Activated CD4-positive, alpha-beta T cell treated with anti-CD3 and anti-CD28 coated beads for 48 hours (primary cell): ENCODE measurements at regions not wholly inside any gene's neighbourhood (a gene's known extent, or its start where the extent isn't known, plus 50 kb on each side); places are given as distances from the start of the nearest gene placed in this dataset.
"Not testable (repeated sequence)": the region's sequence is repeated elsewhere in the genome, so short reads cannot be mapped to it uniquely, and the experiment has no call there.

Experiments used
- DNase-seq: peaks from one replicate; pipeline ENCODE4 v3.0.0-alpha.2; 2020

DNA sequence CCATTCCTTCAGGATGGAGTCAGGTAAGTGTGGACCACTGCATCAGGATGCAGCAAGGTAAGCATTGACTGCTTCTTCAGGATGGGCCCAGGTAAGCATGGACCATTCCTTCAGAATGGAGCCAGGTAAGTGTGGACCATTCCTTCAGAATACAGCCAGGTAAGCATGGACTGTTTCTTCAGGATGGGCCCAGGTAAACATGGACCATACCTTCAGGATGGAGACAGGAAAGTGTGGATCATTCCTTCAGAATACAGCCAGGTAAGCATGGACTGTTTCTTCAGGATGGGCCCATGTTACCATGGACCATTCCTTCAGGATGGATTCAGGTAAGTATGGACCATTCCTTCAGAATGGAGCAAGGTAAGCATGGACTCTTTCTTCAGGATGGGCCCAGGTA, 89.4 kb upstream of the SPACA7 start:
- DNase-seq, result not testable (repeated sequence)

DNA sequence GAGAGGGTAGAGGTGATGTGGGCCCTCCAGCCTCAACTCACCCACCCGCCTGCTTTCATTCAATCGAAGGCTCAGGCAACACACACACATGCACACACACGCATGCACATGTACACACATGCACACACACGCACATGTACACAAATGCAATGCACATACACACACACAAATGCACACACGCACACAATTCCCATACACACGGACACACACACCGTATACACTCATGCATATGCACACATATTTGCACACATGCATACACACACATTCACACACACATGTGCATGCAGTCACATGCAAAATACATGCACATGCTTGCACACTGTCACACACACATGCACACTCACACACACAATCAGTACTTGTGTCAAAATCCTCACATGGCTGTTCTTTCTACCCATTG, 55.9 kb upstream of the SPACA7 start:
- DNase-seq, result no peak

DNA sequence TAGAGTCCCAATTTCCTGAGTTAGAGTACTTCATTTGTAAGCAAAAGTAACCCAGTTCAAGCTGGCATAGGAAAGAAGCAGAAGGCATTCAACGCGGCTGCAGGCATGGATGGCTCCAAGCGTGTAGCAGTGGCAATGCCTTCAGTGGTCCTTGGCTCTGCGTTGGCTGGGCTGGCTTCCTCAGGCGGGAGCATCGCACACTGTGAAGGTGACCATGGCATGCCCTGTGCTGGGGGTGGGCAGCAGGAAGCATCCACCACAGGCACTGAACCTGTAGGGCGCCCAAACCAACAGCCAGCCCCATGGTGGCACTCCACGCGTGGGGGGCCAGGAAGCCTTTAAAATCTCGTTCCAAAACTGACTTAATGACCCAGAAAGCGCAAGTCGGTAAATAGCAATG, 53.6 kb upstream of the SPACA7 start:
- DNase-seq, result no peak

DNA sequence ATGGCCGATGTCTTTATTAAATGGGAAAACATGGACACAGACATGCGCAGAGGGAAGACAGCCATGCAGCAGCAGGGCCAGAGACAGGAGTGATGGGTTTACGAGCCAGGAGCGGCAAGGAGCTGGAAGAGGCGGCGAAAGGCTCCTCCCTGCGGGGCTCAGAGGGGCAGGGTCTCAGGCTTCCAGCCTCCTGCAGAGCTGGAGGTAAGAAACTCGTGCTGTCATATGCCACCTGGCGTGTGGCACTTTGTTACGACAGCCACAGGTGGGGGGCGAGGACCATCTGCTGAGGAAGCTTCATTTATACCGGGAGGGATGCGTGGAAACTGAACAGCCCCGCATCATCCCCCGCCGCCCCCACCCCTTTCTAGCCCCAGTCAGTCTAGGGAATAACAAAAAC, 52.0 kb upstream of the SPACA7 start:
- no peak for DNase-seq

DNA sequence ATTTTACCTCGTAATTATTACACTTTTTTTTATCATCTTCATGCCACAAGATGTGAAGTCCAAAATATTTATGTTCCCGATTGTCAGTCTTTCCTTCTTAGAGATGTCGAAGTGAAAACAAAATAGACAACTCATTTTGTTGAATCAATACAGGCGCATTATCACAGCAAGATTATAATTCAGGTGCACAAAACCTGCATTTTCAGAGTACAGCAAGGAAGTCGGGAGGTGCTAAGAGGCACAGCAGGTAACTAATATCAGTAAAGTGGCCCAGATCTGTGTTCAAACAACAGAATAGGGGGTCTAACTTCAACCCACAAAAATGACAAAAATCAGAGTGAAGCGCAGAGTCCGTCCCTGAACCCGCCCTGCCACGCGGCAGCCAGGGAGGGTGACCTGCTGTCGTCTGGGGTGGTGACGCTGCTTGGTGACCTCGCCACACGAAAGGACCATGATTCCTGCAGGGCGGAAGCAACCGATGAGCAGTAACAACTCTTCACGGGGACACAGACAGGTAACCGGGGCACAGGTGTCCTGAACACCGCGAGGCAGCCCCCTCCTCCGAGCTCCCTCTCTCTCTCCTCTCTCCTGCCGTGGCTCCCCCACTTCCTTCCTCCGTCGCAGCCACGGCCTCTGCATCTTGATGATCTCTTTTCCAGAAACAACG, 50.9 kb upstream of the SPACA7 start:
- no peak for DNase-seq

DNA sequence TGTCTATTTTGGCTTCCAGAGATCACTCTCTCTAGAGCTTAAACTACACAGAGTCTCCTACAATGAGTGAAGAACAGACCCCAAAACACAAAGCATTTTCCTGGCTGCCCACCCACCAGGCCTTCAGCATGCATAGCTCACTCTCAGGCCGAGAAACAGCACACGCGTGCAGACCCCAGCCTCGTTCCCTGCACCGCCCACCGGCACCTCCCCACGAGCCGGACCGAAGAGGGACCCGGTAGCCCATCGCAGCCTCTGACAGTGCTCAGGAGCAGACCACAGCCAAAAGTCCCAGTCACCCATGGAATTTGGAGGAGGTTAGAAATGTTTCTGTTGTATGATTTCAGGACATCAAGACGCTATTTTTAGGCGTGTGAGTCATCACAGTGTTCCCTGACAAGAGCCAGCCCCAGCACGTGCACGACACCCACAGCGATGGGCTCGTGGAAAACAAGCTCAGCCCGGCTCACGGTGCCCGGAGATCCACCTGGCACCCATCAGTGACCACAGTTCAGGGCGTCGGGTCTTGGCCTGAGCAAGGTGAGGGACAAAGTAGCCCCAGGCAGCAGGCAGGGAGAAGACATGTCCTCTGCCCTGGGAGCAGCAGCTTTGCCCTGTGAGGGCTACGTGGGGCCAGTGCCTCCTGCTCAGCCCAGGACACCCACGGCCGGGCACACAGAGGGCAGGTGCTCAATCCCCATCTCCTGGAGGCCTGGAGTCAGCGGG, 50.1 kb upstream of the SPACA7 start:
- DNase-seq, result no peak
